Erythroblast (primary cell): ENCODE measurements at regions not wholly inside any gene's neighbourhood (a gene's known extent, or its start where the extent isn't known, plus 50 kb on each side); places are given as distances from the start of the nearest gene placed in this dataset.

Experiments used
- DNase-seq, 2 experiments: peaks; one replicate each; lab custom pipeline; 2025; lab: John Stamatoyannopoulos, UW
- GATA1 ChIP-seq: IDR thresholded peaks from 2 replicates; pipeline ENCODE4 v1.6.1; 2011; ENCODE audit warnings: low read depth, mild to moderate bottlenecking, control low read depth, low read length, moderate library complexity
- POLR2A ChIP-seq: IDR thresholded peaks from 2 replicates; pipeline ENCODE4 v1.6.1; 2011; ENCODE audit warnings: mild to moderate bottlenecking, low read length

DNA sequence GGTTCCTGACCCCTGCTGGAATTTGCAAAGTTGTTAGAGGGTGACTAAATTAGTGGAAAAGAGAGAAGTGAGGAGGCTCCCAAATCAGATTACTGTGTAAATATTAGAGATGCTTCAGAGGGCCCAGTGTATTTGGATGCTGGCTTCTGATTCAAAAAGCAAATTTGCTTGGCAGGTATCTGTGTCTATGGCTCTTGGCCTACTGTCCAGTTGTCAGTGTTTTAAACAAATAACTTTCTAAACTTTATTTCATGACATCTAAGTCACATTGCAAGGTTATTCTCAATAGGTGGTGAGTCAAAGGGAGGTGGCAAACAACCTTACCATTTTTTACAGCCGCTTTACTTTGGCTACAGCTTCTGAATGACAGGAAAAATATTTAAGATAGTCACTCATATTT is 720.1 kb downstream of the KCNA4 start:
- TF ChIP-seq POLR2A = no peak
- TF ChIP-seq GATA1 = no peak
- no peak for DNase-seq

DNA sequence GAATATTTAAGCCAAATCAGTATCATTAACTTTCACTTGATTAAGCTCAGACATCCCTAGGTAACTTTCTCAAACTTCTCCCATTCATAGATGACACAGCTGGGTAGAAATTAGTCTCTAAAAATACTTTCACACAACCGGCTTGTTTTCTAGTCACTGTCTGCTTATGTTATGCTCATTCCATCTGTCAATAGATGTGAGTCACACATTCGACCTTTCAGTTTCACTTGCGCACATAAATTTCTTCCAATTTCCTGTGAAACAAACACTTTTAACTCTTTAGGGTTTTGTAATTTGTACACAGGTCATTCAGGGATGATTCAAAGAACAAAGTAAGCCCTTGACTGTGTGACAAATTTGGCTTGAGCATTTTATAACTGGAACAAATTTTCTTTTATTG is 723.0 kb downstream of the KCNA4 start:
- DNase-seq = no peak
- TF ChIP-seq GATA1 (no peak), POLR2A (no peak)

DNA sequence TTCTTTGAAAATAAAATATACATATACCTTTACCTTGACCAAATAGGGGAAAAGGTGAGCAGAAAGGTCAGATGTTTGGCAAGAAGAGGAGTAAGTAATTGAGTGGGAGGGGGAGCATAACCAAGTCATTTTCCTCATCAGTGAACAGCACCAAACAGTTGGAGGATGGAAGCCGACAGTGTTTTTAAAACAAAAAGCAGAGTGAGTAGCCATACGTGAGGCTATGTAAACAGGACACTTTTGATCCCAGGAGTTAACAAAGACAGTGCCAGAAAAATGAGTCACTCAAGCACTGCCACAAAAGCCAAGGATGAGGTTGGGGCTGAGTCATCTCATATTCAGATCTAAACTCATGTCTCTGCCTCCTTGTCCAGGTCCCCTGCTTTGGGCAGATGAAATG is 734.7 kb downstream of the KCNA4 start:
- TF ChIP-seq GATA1 (no peak), POLR2A (no peak)
- no peak for DNase-seq

GRCh38 chr11:29281271-29281777 is 735.5 kb downstream of the KCNA4 start:
- TF ChIP-seq POLR2A (no peak), GATA1 (no peak)

GRCh38 chr11:29280452-29280851 is 736.4 kb downstream of the KCNA4 start:
- TF ChIP-seq GATA1 = no peak
- no peak for TF ChIP-seq POLR2A
- DNase-seq = no peak

More at GRCh38 chr11:29281271-29281777, 735.5 kb downstream of the KCNA4 start:
- DNase-seq = no peak

- no peak for TF ChIP-seq POLR2A
- no peak for TF ChIP-seq GATA1
- no peak for DNase-seq
Measured at GRCh38 chr11:29279716-29280115, 737.1 kb downstream of the KCNA4 start.

DNA sequence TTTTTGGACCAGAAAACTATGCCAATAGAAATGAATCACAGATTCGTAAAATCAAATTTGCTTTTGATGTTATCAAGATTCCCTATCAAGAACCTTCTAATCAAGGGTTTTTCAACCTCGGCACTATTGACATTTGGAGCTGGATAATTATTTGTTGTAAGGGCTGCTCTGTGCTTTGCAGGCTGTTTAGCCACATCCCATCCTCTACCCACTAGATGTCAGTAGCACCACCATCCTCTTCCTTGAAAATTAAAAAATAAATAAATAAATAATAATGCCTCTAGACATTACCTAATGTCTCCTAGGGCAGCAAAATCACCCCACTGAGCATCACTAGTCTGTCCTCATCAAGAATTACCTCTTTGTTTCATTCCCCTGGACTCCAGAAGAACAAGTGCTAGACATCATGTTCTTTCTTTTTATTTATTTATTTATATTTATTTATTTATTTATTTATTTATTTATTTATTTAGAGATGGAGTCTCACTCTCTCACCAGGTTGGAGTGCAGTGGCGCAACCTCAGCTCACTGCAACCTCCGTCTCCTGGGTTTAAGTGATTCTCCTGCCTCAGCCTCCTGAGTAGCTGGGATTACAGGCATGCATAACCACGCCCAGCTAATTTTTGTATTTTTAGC is 744.7 kb downstream of the KCNA4 start:
- no peak for DNase-seq

GRCh38 chr11:29271616-29272015 is 745.2 kb downstream of the KCNA4 start:
- no peak for DNase-seq
- no peak for TF ChIP-seq POLR2A
- no peak for TF ChIP-seq GATA1

More for the DNA sequence above, 744.7 kb downstream of the KCNA4 start:
- TF ChIP-seq GATA1 (no peak), POLR2A (no peak)

DNA sequence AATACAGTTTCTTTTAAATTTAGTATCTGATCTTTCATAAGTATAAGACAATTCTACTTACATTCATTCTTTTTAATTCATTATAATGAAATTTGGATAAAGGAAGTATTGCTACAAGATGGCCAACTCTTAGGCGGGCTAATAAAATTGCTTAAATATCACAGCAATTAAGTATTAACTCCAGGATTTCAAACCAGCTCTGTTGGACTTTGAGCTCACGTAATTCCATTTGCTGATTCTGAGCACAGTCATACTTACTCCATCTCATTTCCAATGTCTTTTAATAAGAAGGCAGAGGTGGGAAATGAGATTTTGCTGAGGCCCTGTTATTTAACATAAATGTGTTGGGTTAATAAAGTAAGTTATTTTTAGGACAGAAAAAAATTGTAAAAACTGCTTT is 748.1 kb downstream of the KCNA4 start:
- DNase-seq = no peak
- TF ChIP-seq POLR2A (no peak), GATA1 (no peak)

DNA sequence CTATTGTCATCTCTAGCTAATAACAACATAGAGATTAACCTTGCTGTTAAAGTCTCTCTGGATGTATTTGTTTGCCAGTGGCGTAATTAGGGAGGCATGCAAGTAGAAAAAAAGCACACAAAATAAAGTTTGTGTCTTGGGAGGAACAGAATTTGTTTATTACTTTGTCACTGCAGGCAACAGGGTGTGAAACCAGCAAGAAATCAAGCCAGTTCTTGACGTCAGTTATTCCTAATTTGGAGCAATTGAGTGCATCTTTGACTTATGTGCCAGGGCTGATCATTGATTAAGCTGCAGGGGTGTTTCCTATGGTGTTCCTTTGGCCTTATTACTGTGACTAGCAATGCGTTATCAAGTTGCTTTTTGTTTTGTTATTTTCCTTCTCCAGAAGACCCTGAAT is 751.0 kb downstream of the KCNA4 start:
- TF ChIP-seq POLR2A (no peak), GATA1 (no peak)

DNA sequence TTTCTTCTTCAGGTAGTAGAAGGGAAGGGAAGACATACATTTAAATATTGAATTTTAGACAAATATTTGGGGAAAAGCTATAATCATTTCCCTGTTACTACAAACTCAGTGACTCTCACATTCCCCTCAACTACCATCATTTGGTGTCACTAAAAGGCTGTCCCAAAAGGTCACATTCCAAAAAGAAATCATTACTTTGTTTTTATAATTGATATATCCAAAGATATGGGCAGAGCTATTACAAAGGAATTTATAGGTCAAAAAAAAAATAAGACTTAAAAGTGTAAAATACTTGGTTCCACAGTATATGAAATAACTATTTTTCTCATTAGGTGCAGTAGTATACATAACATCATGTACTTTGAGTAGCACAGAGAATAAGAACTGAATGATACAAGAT is 751.4 kb downstream of the KCNA4 start:
- no peak for DNase-seq
- no peak for TF ChIP-seq POLR2A
- no peak for TF ChIP-seq GATA1

More for the DNA sequence above, 751.0 kb downstream of the KCNA4 start:
- no peak for DNase-seq

GRCh38 chr11:29263971-29264682 is 752.7 kb downstream of the KCNA4 start:
- TF ChIP-seq GATA1 (no peak), POLR2A (no peak)
- DNase-seq = no peak

DNA sequence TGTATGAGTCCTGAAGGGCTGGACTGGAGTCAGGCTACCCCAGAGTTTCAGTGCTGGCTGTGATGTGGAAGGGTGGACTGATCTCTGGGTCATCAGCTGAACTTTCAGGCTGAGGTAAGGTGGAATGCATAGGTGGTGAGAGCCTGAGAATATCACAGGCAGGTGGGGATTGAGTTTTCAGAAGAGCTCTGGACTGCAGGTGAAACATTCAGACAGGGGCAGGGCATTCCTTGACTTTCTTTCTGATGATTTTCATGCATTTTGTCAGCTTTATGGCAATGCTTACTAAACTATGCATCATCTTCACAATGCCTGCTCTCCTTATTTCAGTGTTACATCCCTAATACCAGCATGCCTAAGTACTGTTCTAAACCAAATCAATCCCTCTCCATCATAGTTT is 755.0 kb downstream of the KCNA4 start:
- TF ChIP-seq POLR2A (no peak), GATA1 (no peak)
- no peak for DNase-seq

GRCh38 chr11:29260939-29261705 is 755.7 kb downstream of the KCNA4 start:
- no peak for TF ChIP-seq POLR2A
- TF ChIP-seq GATA1 = no peak
- DNase-seq = no peak

DNA sequence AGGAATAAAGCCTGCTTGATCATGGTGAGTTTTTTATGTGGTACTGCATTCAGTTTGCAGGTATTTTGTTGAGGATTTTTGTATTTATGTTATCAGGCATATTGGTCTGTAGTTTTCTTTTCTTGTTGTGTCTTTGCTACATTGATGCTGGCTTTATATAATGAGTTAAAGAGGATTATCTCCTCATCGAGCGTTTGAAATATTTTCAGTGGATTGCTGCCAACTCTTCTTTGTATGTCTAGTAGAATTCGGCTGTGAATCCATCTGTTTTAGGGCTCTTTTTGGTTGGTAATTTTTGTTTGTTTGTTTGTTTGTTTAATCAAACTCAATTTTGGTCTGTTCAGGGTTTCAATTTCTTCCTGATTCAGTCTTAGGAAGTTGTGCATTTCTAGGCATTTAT is 758.4 kb downstream of the KCNA4 start:
- no peak for DNase-seq
- no peak for TF ChIP-seq POLR2A
- TF ChIP-seq GATA1 = no peak
